H9 (cell line): ENCODE measurements at regions not wholly inside any gene's neighbourhood (a gene's known extent, or its start where the extent isn't known, plus 50 kb on each side); places are given as distances from the start of the nearest gene placed in this dataset.

Experiments used
- DNase-seq: peaks from one replicate; pipeline ENCODE4 v3.0.0-alpha.2; 2017
- H2AFZ ChIP-seq: one replicate; pipeline ENCODE4 v1.6.1; 2013; ENCODE audit warnings: mild to moderate bottlenecking, low read length, control low read depth, moderate library complexity
- H2AK5ac ChIP-seq: 2 replicates; pipeline ENCODE4 v1.6.1; 2013; ENCODE audit warnings: low read length, control low read depth, mixed read lengths; ENCODE audit not compliant: insufficient read length
- H2BK120ac ChIP-seq: one replicate; pipeline ENCODE4 v1.6.1; 2013; ENCODE audit warnings: low read depth, mild to moderate bottlenecking, low read length, control low read depth, inconsistent platforms; ENCODE audit not compliant: poor library complexity, severe bottlenecking
- H2BK12ac ChIP-seq: 2 replicates; pipeline ENCODE4 v1.6.1; 2013; ENCODE audit warnings: low read length, control low read depth, mixed read lengths, low read depth; ENCODE audit not compliant: insufficient read length
- H2BK15ac ChIP-seq: 2 replicates; pipeline ENCODE4 v1.6.1; 2013; ENCODE audit warnings: low read depth, low read length, control low read depth
- H2BK20ac ChIP-seq: one replicate; pipeline ENCODE4 v1.6.1; 2013; ENCODE audit warnings: low read depth, mild to moderate bottlenecking, low read length, control low read depth, inconsistent platforms; ENCODE audit not compliant: poor library complexity, severe bottlenecking
- H2BK5ac ChIP-seq: 2 replicates; pipeline ENCODE4 v1.6.1; 2013; ENCODE audit warnings: low read length, control low read depth, mixed read lengths; ENCODE audit not compliant: insufficient read length
- H3K14ac ChIP-seq: 2 replicates; pipeline ENCODE4 v1.6.1; 2013; ENCODE audit warnings: low read length, control low read depth; ENCODE audit not compliant: insufficient read depth
- H3K18ac ChIP-seq: 2 replicates; pipeline ENCODE4 v1.6.1; 2013; ENCODE audit warnings: low read depth, mild to moderate bottlenecking, mixed read lengths, low read length, control low read depth; ENCODE audit not compliant: insufficient read length
- H3K23ac ChIP-seq: 2 replicates; pipeline ENCODE4 v1.6.1; 2013; ENCODE audit warnings: low read length, control low read depth, mixed read lengths, low read depth; ENCODE audit not compliant: insufficient read length
- H3K23me2 ChIP-seq: 2 replicates; pipeline ENCODE4 v1.6.1; 2013; ENCODE audit warnings: low read depth, mild to moderate bottlenecking, mixed read lengths, low read length, control low read depth; ENCODE audit not compliant: insufficient read length, poor library complexity, severe bottlenecking
- H3K27ac ChIP-seq: 2 replicates; pipeline ENCODE4 v1.5.1; 2013; ENCODE audit warnings: low read length, control low read depth, mixed read lengths, low read depth; ENCODE audit not compliant: insufficient read length
- H3K27me3 ChIP-seq: 2 replicates; pipeline ENCODE4 v1.6.1; 2013; ENCODE audit warnings: low read length, control low read depth, inconsistent platforms; ENCODE audit not compliant: insufficient read depth
- H3K4ac ChIP-seq: 2 replicates; pipeline ENCODE4 v1.6.1; 2013; ENCODE audit warnings: low read depth, mild to moderate bottlenecking, control low read depth, inconsistent platforms, low read length, moderate library complexity
- H3K4me1 ChIP-seq: 2 replicates; pipeline ENCODE4 v1.6.1; 2013; ENCODE audit warnings: low read length, control low read depth, inconsistent platforms; ENCODE audit not compliant: insufficient read depth
- H3K4me2 ChIP-seq: 2 replicates; pipeline ENCODE4 v1.6.1; 2013; ENCODE audit warnings: low read length, control low read depth, mixed read lengths; ENCODE audit not compliant: insufficient read length, insufficient read depth
- H3K56ac ChIP-seq: 2 replicates; pipeline ENCODE4 v1.6.1; 2013; ENCODE audit warnings: low read depth, mild to moderate bottlenecking, mixed read lengths, low read length, control low read depth; ENCODE audit not compliant: insufficient read length
- H3K79me1 ChIP-seq: 2 replicates; pipeline ENCODE4 v1.6.1; 2013; ENCODE audit warnings: low read depth, mild to moderate bottlenecking, moderate library complexity, low read length, control low read depth, inconsistent platforms; ENCODE audit not compliant: insufficient read depth, poor library complexity, severe bottlenecking
- H3K79me2 ChIP-seq: 2 replicates; pipeline ENCODE4 v1.6.1; 2013; ENCODE audit warnings: low read length, control low read depth, inconsistent platforms; ENCODE audit not compliant: insufficient read depth
- H3K9ac ChIP-seq: 2 replicates; pipeline ENCODE4 v1.6.1; 2013; ENCODE audit warnings: low read length, control low read depth, mixed read lengths; ENCODE audit not compliant: insufficient read length; ENCODE audit errors: extremely low read depth
- H3K9me3 ChIP-seq: one replicate; pipeline ENCODE4 v1.6.1; 2013; ENCODE audit warnings: low read depth, low read length, inconsistent platforms; ENCODE audit not compliant: control insufficient read depth
- H3T11ph ChIP-seq: one replicate; pipeline ENCODE4 v1.6.1; 2013; ENCODE audit warnings: mild to moderate bottlenecking, low read length, control low read depth, inconsistent platforms
- H4K20me1 ChIP-seq: one replicate; pipeline ENCODE4 v1.6.1; 2013; ENCODE audit not compliant: control insufficient read depth, insufficient read length, insufficient read depth
- H4K5ac ChIP-seq: 2 replicates; pipeline ENCODE4 v1.6.1; 2013; ENCODE audit warnings: low read depth, mild to moderate bottlenecking, mixed read lengths, low read length, control low read depth; ENCODE audit not compliant: insufficient read length
- H4K8ac ChIP-seq: replicated peaks from 2 replicates; pipeline ENCODE4 v1.6.1; 2013; ENCODE audit warnings: low read length, control low read depth, mixed read lengths, low read depth; ENCODE audit not compliant: insufficient read length
- H4K91ac ChIP-seq: 2 replicates; pipeline ENCODE4 v1.6.1; 2013; ENCODE audit warnings: low read depth, mild to moderate bottlenecking, moderate library complexity, mixed read lengths, low read length, control low read depth; ENCODE audit not compliant: insufficient read length
- H3K27ac Mint-ChIP-seq, 3 experiments: 2 replicates in 2 of 3; 3 replicates in 1 of 3; pipeline ENCODE4 v1.8.0; 2020 to 2021; ENCODE audit warnings: mixed read lengths in 3 of 3, mild to moderate bottlenecking in 1 of 3, moderate library complexity in 1 of 3
- H3K27me3 Mint-ChIP-seq: 2 replicates; pipeline ENCODE4 v1.8.0; 2021; ENCODE audit warnings: low read depth, mild to moderate bottlenecking, moderate library complexity, mixed read lengths
- H3K36me3 Mint-ChIP-seq, 3 experiments: 2 replicates in 2 of 3; 3 replicates in 1 of 3; pipeline ENCODE4 v1.8.0; 2020 to 2021; ENCODE audit warnings: low read depth in 3 of 3, mixed read lengths in 3 of 3; ENCODE audit not compliant: insufficient read depth in 1 of 3
- H3K4me1 Mint-ChIP-seq, 2 experiments: 2 replicates each; pipeline ENCODE4 v1.8.0; 2020; ENCODE audit warnings: mixed read lengths in 2 of 2
- H3K4me3 Mint-ChIP-seq, 2 experiments: 2 replicates in 1 of 2; 3 replicates in 1 of 2; pipeline ENCODE4 v1.8.0; 2020 to 2021; ENCODE audit warnings: mild to moderate bottlenecking in 2 of 2, mixed read lengths in 2 of 2, moderate library complexity in 1 of 2
- H3K9me3 Mint-ChIP-seq, 2 experiments: 2 replicates in 1 of 2; 3 replicates in 1 of 2; pipeline ENCODE4 v1.8.0; 2020; ENCODE audit warnings: mild to moderate bottlenecking in 2 of 2, mixed read lengths in 2 of 2, moderate library complexity in 1 of 2
- CTCF ChIP-seq: fragments of 200-600 bp; sonication (generic); conservative IDR thresholded peaks from 3 replicates; pipeline ENCODE4 v1.8.0; 2021; ENCODE audit warnings: antibody characterized with exemption, mild to moderate bottlenecking

GRCh38 chr1:98575955-98576354 is 85.6 kb upstream of the SNX7 start:
- no peak overlapping the region for H4K5ac ChIP-seq
- no peak overlapping the region for H3K4ac ChIP-seq
- no peaks in the 10 kb centered on the region for H3K9me3 ChIP-seq
- no peak overlapping the region for H2BK120ac ChIP-seq
- H3K79me1 ChIP-seq = no peaks in the 10 kb centered on the region
- no peak overlapping the region for H2BK15ac ChIP-seq
- no peaks in the 10 kb centered on the region for H3K27me3 ChIP-seq
- H3K4me1 ChIP-seq = no peaks in the 10 kb centered on the region
- H3K79me2 ChIP-seq = no peaks in the 10 kb centered on the region
- no peak overlapping the region for H2AFZ ChIP-seq
- H3K36me3 Mint-ChIP-seq = no peaks in the 10 kb centered on the region
- H3K27ac ChIP-seq = no peak overlapping the region
- no peaks in the 10 kb centered on the region for H3K27me3 Mint-ChIP-seq
- H4K8ac ChIP-seq = no peak overlapping the region
- no peak overlapping the region for H2AK5ac ChIP-seq
- H3K23me2 ChIP-seq = no peaks in the 10 kb centered on the region
- H3K9me3 Mint-ChIP-seq = no peaks in the 10 kb centered on the region
- H3T11ph ChIP-seq = no peak overlapping the region
- H3K18ac ChIP-seq = no peak overlapping the region
- H3K27ac Mint-ChIP-seq = no peak overlapping the region
- no peak overlapping the region for H2BK20ac ChIP-seq
- no peak for DNase-seq
- no peak overlapping the region for H2BK5ac ChIP-seq
- no peak overlapping the region for H3K23ac ChIP-seq
- H3K4me2 ChIP-seq = no peak overlapping the region
- no peak overlapping the region for H3K9ac ChIP-seq
- H3K4me1 Mint-ChIP-seq = no peaks in the 10 kb centered on the region
- no peak overlapping the region for H3K4me3 Mint-ChIP-seq
- H4K20me1 ChIP-seq = no peaks in the 10 kb centered on the region
- TF ChIP-seq CTCF = no peak
- no peak overlapping the region for H3K14ac ChIP-seq
- no peak overlapping the region for H3K56ac ChIP-seq
- no peak overlapping the region for H2BK12ac ChIP-seq
- no peak overlapping the region for H4K91ac ChIP-seq
